ENCODE measurements at regions not wholly inside any gene's neighbourhood (a gene's known extent, or its start where the extent isn't known, plus 50 kb on each side); places are given as distances from the start of the nearest gene placed in this dataset.

GRCh38 chr22:22037740-22038139 lies 55.2 kb upstream of the TOP3B start:
- DNase-seq (ENCODE audit: insufficient read length, low spot score) (no peak), FAIRE-seq (no peak)
- TF ChIP-seq CTCF (IDR thresholded peaks at IDR 0.05; ENCODE audit: insufficient read depth, missing control alignments): no peak

DNA sequence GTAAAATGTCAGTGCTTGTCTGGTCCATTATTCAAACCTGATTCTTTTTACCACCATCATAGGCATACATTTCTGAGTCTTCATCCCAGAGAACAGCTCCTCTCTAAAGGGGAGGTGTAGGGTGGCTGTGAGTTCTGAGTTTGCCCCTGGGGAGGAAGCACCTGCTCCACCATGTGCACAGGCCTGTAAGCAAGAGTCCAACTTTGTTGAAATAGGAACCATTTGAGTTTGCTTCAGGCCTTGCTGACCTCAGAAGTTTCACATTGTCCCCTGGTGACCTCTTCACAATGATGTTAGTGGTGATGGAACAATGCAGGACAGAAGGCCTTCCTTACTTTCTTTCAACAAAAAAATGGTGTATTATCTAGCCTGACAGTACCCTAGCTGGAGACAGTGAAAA lies 54.6 kb upstream of the TOP3B start:
- FAIRE-seq (no peak), DNase-seq (ENCODE audit: insufficient read length, low spot score) (no peak)
- TF ChIP-seq CTCF (IDR thresholded peaks at IDR 0.05; ENCODE audit: insufficient read depth, missing control alignments): no peak

- no peak for DNase-seq (ENCODE audit: insufficient read length, low spot score)
- FAIRE-seq: no peak
- TF ChIP-seq CTCF (IDR thresholded peaks at IDR 0.05; ENCODE audit: insufficient read depth, missing control alignments): no peak
Observed at GRCh38 chr22:22036588-22036987, 54.0 kb upstream of the TOP3B start.

DNA sequence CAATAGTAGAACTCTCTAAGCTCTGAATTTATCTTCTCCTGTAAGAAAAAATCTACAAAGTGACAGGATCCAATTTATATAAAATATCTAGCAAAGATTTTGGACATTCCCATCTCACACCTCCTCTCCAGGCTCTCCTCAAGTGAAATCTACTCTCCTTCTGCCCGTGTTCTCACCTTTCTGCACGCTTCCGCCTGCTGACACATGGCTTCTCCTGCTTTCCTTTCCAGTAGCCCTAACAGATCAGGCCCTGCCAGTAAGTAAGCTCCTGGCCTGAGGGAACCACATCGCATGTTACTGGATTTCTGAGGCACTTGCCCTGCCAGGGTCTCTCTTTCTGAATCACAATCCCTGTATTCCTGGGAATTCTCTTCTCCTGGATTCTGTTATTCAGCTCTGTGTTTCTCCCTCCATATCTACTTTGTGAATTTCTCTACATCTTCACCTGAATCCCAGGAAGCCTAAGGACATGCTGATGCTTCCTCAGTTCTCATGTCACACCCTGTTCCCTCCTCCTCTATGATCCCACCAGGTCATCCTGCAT lies 53.3 kb upstream of the TOP3B start:
- no peak for DNase-seq (ENCODE audit: insufficient read length, low spot score)
- no peak for TF ChIP-seq CTCF (IDR thresholded peaks at IDR 0.05; ENCODE audit: insufficient read depth, missing control alignments)
- FAIRE-seq: no peak

- DNase-seq (ENCODE audit: insufficient read length, low spot score) (no peak), FAIRE-seq (no peak)
- TF ChIP-seq CTCF (IDR thresholded peaks at IDR 0.05; ENCODE audit: insufficient read depth, missing control alignments): no peak
Observed at GRCh38 chr22:22035203-22035602, 52.6 kb upstream of the TOP3B start.

DNA sequence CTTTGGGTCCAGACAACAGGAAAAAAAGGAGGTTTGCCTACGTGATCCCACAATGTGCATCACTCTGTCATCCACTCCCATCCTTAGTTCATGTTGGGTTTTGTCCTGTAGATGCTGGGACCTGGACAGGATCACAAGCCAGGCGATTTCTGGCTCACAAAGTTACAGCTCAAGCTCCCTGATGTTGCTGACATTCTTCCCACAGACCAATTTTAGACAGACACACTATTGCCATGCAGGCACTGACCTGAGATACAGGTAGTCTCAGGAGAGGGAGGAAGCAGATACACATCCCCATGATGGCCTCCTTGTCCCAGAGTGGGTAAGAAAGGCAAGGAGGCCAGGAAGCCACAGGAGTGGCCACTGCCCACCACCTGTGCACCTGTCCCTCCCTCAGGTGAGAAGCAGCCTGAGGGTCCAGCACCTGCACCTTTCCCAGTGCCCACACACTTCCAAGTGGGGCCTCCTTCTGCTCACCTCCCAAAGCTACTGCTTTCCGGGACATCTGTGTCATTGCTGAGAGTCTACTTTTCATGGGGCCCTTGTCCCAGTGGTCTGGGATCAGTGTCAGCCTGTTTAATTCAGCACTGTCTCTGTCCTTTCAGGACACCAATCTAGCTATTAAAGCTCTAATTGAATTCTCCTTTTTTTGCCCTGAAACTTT lies 52.0 kb upstream of the TOP3B start:
- TF ChIP-seq CTCF (IDR thresholded peaks at IDR 0.05; ENCODE audit: insufficient read depth, missing control alignments): no peak
- FAIRE-seq (no peak), DNase-seq (ENCODE audit: insufficient read length, low spot score) (no peak)

DNA sequence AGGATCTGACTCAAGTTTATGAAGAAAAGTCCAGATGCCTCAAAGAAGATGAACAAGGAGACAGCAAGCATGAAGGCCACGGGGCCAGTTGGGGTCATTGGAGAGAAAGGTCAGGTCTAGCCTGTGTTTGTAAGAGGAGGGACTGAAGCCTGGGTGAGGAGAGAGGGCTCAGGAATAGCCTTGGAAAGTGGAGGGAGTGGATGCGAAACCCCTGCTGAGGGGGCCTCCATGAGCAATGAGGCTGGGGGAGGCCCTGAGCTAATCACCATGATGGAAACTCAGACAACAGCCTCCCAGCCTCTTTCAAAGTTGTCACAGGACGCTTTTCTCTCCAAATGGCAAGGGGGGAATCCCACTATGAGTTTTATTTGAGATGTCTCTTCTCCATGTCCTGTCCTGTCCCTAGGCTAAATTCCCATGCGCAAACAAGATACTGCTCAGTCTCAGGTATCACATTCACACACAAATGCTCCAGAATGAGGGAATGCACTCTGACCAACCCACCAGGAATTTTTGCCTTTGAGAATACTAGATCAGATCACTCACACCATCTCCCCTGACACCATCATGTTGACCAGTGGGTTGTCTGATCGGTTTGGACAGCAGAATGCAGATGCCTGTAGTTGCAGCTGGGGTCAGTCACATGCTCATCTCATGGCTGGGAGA lies 51.3 kb upstream of the TOP3B start:
- DNase-seq (ENCODE audit: insufficient read length, low spot score): no peak
- TF ChIP-seq CTCF (IDR thresholded peaks at IDR 0.05; ENCODE audit: insufficient read depth, missing control alignments): no peak
- no peak for FAIRE-seq

Data from D721Med (cell line).